HG02759 (cell line): ENCODE measurements at regions not wholly inside any gene's neighbourhood (a gene's known extent, or its start where the extent isn't known, plus 50 kb on each side); places are given as distances from the start of the nearest gene placed in this dataset.

Experiments
- ATAC-seq: cut with Tn5 transposase; IDR thresholded peaks from one replicate; pipeline ENCODE4 v1.9.1; 2021; ENCODE audit warnings: mild to moderate bottlenecking, moderate library complexity; ENCODE audit not compliant: unreplicated experiment

GRCh38 chr10:130875897-130876472 is 435.5 kb downstream of the TCERG1L start:
- ATAC-seq, result no peak

- no peak for ATAC-seq
These were observed 434.4 kb downstream of the TCERG1L start for GRCh38 chr10:130877126-130877525.

- no peak for ATAC-seq
These were observed 433.4 kb downstream of the TCERG1L start for GRCh38 chr10:130878131-130878530.

GRCh38 chr10:130882906-130883305 is 428.6 kb downstream of the TCERG1L start:
- no peak for ATAC-seq

- no peak for ATAC-seq
These were observed 427.1 kb downstream of the TCERG1L start for GRCh38 chr10:130884456-130884855.

- ATAC-seq, result no peak
These were observed 426.4 kb downstream of the TCERG1L start for GRCh38 chr10:130885021-130885655.

- no peak for ATAC-seq
These were observed 424.4 kb downstream of the TCERG1L start for GRCh38 chr10:130887170-130887569.

GRCh38 chr10:130888493-130888892 is 423.0 kb downstream of the TCERG1L start:
- ATAC-seq, result no peak

GRCh38 chr10:130889240-130889639 is 422.3 kb downstream of the TCERG1L start:
- ATAC-seq, result no peak

GRCh38 chr10:130889780-130890179 is 421.7 kb downstream of the TCERG1L start:
- no peak for ATAC-seq

GRCh38 chr10:130891066-130891465 is 420.5 kb downstream of the TCERG1L start:
- no peak for ATAC-seq

GRCh38 chr10:130894471-130894870 is 417.1 kb downstream of the TCERG1L start:
- ATAC-seq, result no peak

- ATAC-seq, result no peak
These were observed 416.4 kb downstream of the TCERG1L start for GRCh38 chr10:130895161-130895560.

GRCh38 chr10:130897815-130898214 is 413.7 kb downstream of the TCERG1L start:
- no peak for ATAC-seq

- ATAC-seq, result no peak
These were observed 413.1 kb downstream of the TCERG1L start for GRCh38 chr10:130898381-130898780.

GRCh38 chr10:130899856-130900255 is 411.7 kb downstream of the TCERG1L start:
- ATAC-seq, result no peak

- no peak for ATAC-seq
These were observed 410.9 kb downstream of the TCERG1L start for GRCh38 chr10:130900441-130901160.

GRCh38 chr10:130901311-130902165 is 410.0 kb downstream of the TCERG1L start:
- no peak for ATAC-seq

- ATAC-seq, result no peak
These were observed 409.1 kb downstream of the TCERG1L start for GRCh38 chr10:130902471-130902870.

- no peak for ATAC-seq
These were observed 408.6 kb downstream of the TCERG1L start for GRCh38 chr10:130902929-130903328.

- no peak for ATAC-seq
These were observed 406.8 kb downstream of the TCERG1L start for GRCh38 chr10:130904676-130905075.
